Hematopoietic multipotent progenitor cell treated with erythropoietin and hydrocortisone succinate and interleukin-3 and kit ligand, for 8 days (in vitro differentiated cells): ENCODE measurements at regions not wholly inside any gene's neighbourhood (a gene's known extent, or its start where the extent isn't known, plus 50 kb on each side); places are given as distances from the start of the nearest gene placed in this dataset.
A peak's percentile ranks its signal among the peaks of the same experiment; 100 is the strongest.
"Not testable (repeated sequence)": the region's sequence is repeated elsewhere in the genome, so short reads cannot be mapped to it uniquely, and the experiment has no call there.

Experiments
- DNase-seq: peaks from one replicate; pipeline ENCODE4 v3.0.0-alpha.2; 2015

DNA sequence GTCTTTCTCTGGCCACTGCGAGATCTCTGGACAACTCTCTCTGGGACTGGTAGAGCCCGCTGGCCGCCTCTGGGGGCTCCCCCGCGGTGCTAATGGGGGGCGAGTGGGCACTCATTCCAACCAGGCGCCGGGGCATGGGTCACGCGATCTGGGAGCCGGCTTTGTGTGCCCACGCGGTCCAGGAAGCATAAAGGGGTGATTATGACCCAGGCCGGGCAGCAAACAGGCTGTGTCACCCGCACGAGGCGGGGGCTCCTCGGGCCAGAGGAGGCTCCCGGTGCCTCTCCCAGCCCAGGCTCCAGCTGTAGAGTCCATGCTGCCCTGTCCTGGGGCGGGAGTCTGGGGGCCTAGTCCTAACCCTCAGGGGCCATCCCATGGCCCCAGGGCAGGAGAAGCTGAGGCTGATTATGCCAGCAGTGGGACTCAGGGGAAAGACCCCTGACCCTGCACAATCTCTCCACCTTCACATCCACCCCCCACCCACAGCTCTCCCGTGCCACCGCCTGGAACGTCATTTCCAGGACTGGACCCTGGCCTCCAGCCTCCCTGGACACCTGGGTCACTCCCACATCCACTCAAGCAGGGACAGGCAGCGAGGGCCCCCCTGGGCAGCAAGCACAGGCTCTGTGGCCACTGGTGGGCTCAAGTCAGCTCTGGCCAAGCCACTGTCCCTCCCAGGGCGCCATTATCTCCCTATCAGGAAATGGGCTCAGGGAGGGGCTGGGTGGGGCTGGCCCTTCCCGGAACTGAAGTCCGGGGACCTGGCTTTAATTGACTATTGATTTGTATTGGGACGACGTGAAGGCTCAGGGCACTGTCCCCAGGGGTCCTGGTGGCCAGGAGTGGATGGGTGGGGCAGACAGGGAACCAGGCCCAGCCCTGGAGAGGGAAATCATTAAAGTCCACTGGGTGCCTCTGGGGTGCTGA, 50.0 kb downstream of the PTPRS start:
- DNase-seq: no peak

- no peak for DNase-seq
Observed at GRCh38 chr19:5289060-5289990, 51.3 kb downstream of the PTPRS start.

DNA sequence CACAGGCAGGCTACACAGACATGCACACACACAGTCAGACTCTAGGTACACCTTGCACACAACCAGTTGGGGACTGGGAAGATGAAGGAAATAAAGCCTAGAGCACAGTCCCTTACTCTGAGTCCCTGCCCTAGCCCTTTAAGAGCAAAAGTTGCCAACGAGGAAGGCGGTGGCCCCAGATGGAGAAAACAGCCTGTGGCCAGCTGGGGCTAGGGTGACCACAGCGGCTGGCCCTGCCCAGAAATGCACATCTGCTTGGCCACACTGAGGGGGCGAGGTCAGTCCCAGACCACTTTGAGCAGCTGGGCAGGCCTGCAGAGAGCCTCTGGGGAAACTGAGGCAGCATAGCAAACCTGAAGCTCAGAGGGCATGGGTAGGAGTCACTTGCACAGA, 52.3 kb downstream of the PTPRS start:
- DNase-seq: no peak

- no peak for DNase-seq
Observed at GRCh38 chr19:5287066-5287465, 53.5 kb downstream of the PTPRS start.

DNA sequence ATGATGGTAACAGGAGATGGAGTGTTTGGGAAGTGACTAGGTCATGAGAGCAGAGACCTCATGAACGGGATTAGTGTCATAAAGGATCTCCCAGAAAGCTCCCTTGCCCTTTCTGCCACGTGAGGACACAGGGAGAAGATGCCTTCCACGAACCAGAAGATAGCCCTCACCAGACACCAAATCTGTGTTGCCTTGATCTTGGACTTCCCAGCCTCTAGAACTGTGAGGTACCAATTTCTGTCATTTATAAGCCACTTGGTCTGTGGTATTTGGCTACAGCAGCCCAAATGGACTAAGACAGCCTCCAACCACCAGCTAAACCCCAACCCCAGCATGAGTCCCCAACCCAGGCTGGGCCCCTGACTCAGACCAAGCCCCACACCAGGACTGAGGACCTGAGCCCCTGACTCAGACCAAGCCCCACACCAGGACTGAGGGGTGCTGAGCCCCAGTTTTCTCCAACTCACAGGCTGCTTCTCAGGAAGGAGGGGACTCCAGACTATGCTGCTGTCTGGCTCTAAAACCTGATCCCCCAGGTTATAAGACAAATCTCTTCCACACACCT, 54.1 kb downstream of the PTPRS start:
- no peak for DNase-seq

- no peak for DNase-seq
Observed at GRCh38 chr19:5285955-5286354, 54.7 kb downstream of the PTPRS start.

GRCh38 chr19:5285311-5285710, 55.3 kb downstream of the PTPRS start:
- DNase-seq: no peak

- DNase-seq: no peak
Observed at GRCh38 chr19:5282901-5283300, 57.7 kb downstream of the PTPRS start.

DNA sequence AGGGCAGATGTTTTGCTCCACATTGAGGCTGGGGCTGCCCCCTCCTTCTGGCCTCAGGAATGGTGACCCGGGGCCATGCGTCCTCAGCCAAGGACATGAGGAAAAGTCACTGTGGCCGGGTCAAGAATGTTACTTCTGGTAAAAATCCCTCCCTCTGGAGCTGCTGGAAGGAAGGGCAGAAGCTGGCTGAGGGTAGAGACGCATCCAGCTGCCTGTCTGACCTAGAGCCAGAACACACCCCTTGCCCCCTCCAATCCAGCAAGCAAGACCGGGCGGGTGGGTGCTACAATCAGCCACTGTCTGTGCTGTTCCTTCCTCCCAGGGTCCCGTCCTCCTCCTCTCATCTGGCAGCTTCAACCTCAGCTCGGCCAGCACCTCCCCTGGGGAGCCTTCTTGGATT, 59.0 kb downstream of the PTPRS start:
- DNase-seq: no peak

GRCh38 chr19:5275668-5276067, 64.9 kb downstream of the PTPRS start:
- not testable (repeated sequence) for DNase-seq

DNA sequence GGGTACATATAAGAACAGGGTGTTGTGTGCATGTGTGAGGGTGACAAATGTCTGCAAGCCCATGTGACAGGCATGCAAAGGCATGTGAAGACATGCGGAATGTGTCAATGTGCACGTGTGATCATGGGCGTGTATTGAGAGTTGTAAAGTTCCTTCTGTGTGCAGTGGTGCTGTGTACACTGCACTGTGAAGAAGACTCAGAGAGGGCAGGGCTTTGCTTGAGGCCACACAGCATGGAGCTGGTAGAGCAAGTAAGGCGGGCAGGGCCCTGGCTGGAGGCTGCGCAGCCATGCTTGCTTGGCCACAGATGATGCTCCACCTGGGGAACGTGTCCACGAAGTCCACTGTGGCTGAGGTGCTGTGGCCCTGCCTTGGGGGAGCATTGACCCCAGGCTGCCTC, 66.8 kb downstream of the PTPRS start:
- no peak for DNase-seq

DNA sequence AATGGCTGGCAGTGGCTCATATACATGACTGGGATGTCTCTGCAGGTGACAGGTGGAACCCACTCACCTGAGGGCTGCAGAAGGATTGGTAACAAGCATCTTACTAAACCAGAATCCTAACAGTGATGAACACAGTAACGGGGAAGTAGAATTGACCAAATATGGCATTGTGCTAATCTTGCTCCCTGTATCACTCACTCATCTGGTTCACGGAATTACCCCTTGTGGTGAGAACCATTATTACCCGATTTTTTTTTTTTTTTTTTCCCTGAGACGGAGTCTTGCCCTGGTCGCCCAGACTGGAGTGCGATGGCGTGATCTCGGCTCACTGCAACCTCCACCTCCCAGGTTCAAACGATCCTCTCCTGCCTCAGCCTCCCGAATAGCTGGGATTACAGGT, 69.5 kb downstream of the PTPRS start:
- peak; percentile 8 for DNase-seq

- no peak for DNase-seq
Observed at GRCh38 chr19:5269926-5270325, 70.7 kb downstream of the PTPRS start.

GRCh38 chr19:5269279-5269678, 71.3 kb downstream of the PTPRS start:
- no peak for DNase-seq

DNA sequence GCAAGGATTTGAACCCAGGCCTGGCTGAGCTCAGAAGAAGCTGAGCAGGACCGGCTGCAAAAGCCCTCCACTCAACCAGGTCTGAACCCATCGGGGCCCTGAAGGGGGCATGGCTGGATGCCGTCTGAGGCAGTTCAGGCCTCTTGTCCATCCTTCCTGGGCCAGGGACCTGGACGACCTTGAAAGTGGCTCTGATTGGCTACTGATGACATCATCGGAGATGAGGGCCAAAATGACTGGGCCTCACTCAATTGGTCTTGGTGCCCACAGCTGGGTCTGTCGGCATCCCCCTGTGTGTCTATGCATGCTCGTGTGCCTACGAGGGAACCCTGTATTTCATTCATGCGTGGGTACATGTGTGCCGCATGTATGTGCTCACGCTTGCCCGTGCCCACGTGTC, 71.8 kb downstream of the PTPRS start:
- DNase-seq: no peak

- no peak for DNase-seq
Observed at GRCh38 chr19:5265260-5265659, 75.4 kb downstream of the PTPRS start.

GRCh38 chr19:5264453-5264852, 76.2 kb downstream of the PTPRS start:
- DNase-seq: no peak

GRCh38 chr19:5263615-5264014, 77.0 kb downstream of the PTPRS start:
- no peak for DNase-seq

GRCh38 chr19:5262721-5263120, 77.9 kb downstream of the PTPRS start:
- DNase-seq: no peak

- DNase-seq: no peak
Observed at GRCh38 chr19:5261156-5261890, 79.3 kb downstream of the PTPRS start.

DNA sequence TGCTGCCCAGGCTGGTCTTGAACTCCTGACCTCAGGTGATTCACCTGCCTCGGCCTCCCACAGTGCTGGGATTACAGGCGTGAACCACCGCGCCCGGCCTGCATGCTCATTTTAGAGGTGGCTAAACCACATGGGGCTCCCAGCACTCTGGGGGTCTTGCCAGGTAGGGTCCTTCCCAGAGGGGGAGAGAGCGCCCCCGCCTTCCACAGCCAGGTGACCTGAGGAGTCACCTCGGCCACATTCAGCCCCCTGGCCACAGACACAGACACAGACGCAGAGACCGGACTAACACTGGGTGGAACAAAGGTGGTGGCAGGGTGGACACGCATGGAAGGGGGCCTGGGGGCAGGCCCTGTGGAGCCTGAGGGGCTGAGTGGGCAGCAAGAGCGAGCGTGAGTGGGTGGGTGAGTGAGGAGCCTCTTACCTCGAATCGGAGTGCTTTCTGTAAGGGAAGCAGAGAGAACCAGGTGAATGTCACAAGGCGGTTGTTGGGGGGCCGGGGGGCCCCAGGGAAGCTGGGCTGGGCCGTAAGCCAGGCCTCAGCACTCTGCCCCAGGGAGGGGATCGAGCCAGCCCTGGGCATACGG, 80.1 kb downstream of the PTPRS start:
- no peak for DNase-seq

DNA sequence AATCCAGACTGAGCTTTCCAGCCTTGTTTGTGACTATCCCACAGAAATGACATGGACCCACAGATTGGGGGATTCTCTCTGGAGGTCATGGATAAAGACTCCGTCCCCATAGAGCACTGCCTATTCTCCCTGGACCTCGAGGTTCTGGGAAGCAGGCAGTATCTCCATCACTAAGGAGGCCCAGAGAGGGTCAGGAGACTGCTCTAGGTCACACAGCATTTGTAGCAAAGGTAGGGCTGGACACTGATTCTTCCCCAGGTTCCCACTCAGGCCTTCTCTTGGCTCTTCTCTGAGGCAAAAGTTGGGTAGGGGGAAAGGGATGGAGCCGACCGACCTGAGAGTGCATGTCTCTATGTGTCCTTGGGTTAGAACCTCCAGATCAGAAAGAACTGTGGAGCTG, 80.9 kb downstream of the PTPRS start:
- DNase-seq: no peak
